Smooth muscle cell (in vitro differentiated cells): ENCODE measurements at regions not wholly inside any gene's neighbourhood (a gene's known extent, or its start where the extent isn't known, plus 50 kb on each side); places are given as distances from the start of the nearest gene placed in this dataset.

Experiments used
- DNase-seq: peaks from one replicate; lab custom pipeline; 2025; ENCODE audit not compliant: unreplicated experiment; lab: John Stamatoyannopoulos, UW
- H2AFZ ChIP-seq: fragments of 200-600 bp; sonication (generic); 2 replicates; pipeline ENCODE4 v1.6.0; 2016; ENCODE audit warnings: antibody characterized with exemption, low read depth, mild to moderate bottlenecking
- H3F3A ChIP-seq: fragments of 200-600 bp; sonication (generic); 2 replicates; pipeline ENCODE4 v1.6.0; 2017; ENCODE audit warnings: antibody characterized with exemption, low read depth
- H3K27ac ChIP-seq: fragments of 200-600 bp; sonication (generic); 2 replicates; pipeline ENCODE4 v1.5.1; 2016; ENCODE audit warnings: low read depth, mild to moderate bottlenecking
- H3K27me3 ChIP-seq: fragments of 200-600 bp; sonication (generic); 2 replicates; pipeline ENCODE4 v1.6.1; 2016; ENCODE audit warnings: low read depth, mild to moderate bottlenecking
- H3K36me3 ChIP-seq: fragments of 200-600 bp; sonication (generic); 2 replicates; pipeline ENCODE4 v1.5.1; 2016; ENCODE audit warnings: low read depth
- H3K4me1 ChIP-seq: fragments of 200-600 bp; sonication (generic); 2 replicates; pipeline ENCODE4 v1.5.1; 2016; ENCODE audit warnings: low read depth
- H3K4me2 ChIP-seq: fragments of 200-600 bp; sonication (generic); 2 replicates; pipeline ENCODE4 v1.6.0; 2016; ENCODE audit warnings: mild to moderate bottlenecking
- H3K4me3 ChIP-seq: fragments of 200-600 bp; sonication (generic); 2 replicates; pipeline ENCODE4 v1.5.1; 2016; ENCODE audit warnings: mild to moderate bottlenecking
- H3K79me2 ChIP-seq: fragments of 200-600 bp; sonication (generic); 2 replicates; pipeline ENCODE4 v1.6.0; 2016; ENCODE audit warnings: low read depth, mild to moderate bottlenecking
- H3K9ac ChIP-seq: fragments of 200-600 bp; sonication (generic); 2 replicates; pipeline ENCODE4 v1.6.0; 2016; ENCODE audit warnings: low read depth
- H3K9me3 ChIP-seq: fragments of 200-600 bp; sonication (generic); replicated peaks from 2 replicates; pipeline ENCODE4 v1.5.1; 2016; ENCODE audit warnings: low read depth
- H4K20me1 ChIP-seq: fragments of 200-600 bp; sonication (generic); 2 replicates; pipeline ENCODE4 v1.6.0; 2016; ENCODE audit warnings: low read depth
- CTCF ChIP-seq: fragments of 200-600 bp; sonication (generic); IDR thresholded peaks from 2 replicates; pipeline ENCODE4 v1.5.1; 2017; ENCODE audit warnings: borderline replicate concordance, mild to moderate bottlenecking, antibody characterized with exemption; ENCODE audit not compliant: insufficient read depth, poor library complexity, severe bottlenecking
- WGBS: methylation state at CpG from one replicate; pipeline ENCODE4 v1.1.7; 2016; ENCODE audit warnings: low lambda C conversion rate; 5-methylcytosine and 5-hydroxymethylcytosine counted together

- Histone ChIP-seq H3K79me2 (no peaks in the 10 kb centered on the region), H3K4me1 (no peaks in the 10 kb centered on the region), H2AFZ (no peak overlapping the region), H3K36me3 (no peaks in the 10 kb centered on the region), H4K20me1 (no peaks in the 10 kb centered on the region), H3K4me2 (no peak overlapping the region), H3K27ac (no peak overlapping the region), H3K9me3 (no peaks in the 10 kb centered on the region), H3K4me3 (no peak overlapping the region), H3K9ac (no peak overlapping the region), H3K27me3 (no peaks in the 10 kb centered on the region), H3F3A (no peaks in the 10 kb centered on the region)
- TF ChIP-seq CTCF = no peak
- DNase-seq = no peak
- 87% methylated on average over 1 of the region's 1 CpG for WGBS
These were observed 2126.8 kb downstream of the PCDH9 start for GRCh38 chr13:65103351-65103750.

- H3K27me3 ChIP-seq = no peaks in the 10 kb centered on the region
- H3K9me3 ChIP-seq = no peaks in the 10 kb centered on the region
- no peaks in the 10 kb centered on the region for H3K4me1 ChIP-seq
- H3F3A ChIP-seq = no peaks in the 10 kb centered on the region
- TF ChIP-seq CTCF = no peak
- H3K36me3 ChIP-seq = no peaks in the 10 kb centered on the region
- no peak overlapping the region for H3K27ac ChIP-seq
- no peak overlapping the region for H2AFZ ChIP-seq
- H4K20me1 ChIP-seq = no peaks in the 10 kb centered on the region
- H3K4me3 ChIP-seq = no peak overlapping the region
- no peak overlapping the region for H3K4me2 ChIP-seq
- WGBS = 91% methylated on average over 9 of the region's 9 CpGs
- no peak for DNase-seq
- no peak overlapping the region for H3K9ac ChIP-seq
- H3K79me2 ChIP-seq = no peaks in the 10 kb centered on the region
These were observed 2134.7 kb downstream of the PCDH9 start for GRCh38 chr13:65095161-65096082.

- Histone ChIP-seq H3K36me3 (no peaks in the 10 kb centered on the region), H4K20me1 (no peaks in the 10 kb centered on the region), H3K79me2 (no peaks in the 10 kb centered on the region), H3K9me3 (no peaks in the 10 kb centered on the region), H3K4me1 (no peaks in the 10 kb centered on the region), H3K27ac (no peak overlapping the region), H2AFZ (no peak overlapping the region), H3K27me3 (no peaks in the 10 kb centered on the region), H3F3A (no peaks in the 10 kb centered on the region), H3K9ac (no peak overlapping the region), H3K4me3 (no peak overlapping the region), H3K4me2 (no peak overlapping the region)
- no peak for TF ChIP-seq CTCF
- 75% methylated on average over 3 of the region's 3 CpGs for WGBS
- no peak for DNase-seq
These were observed 2136.8 kb downstream of the PCDH9 start for GRCh38 chr13:65093357-65093756.

- Histone ChIP-seq H3K4me2 (no peak overlapping the region), H3K4me1 (no peaks in the 10 kb centered on the region), H4K20me1 (no peaks in the 10 kb centered on the region), H3K9me3 (no peaks in the 10 kb centered on the region), H3K27ac (no peak overlapping the region), H3K9ac (no peak overlapping the region), H3F3A (no peaks in the 10 kb centered on the region), H3K27me3 (no peaks in the 10 kb centered on the region), H3K79me2 (no peaks in the 10 kb centered on the region), H3K4me3 (no peak overlapping the region), H3K36me3 (no peaks in the 10 kb centered on the region), H2AFZ (no peak overlapping the region)
- no peak for TF ChIP-seq CTCF
- DNase-seq = no peak
- WGBS = 94% methylated on average over 2 of the region's 2 CpGs
These were observed 2139.1 kb downstream of the PCDH9 start for GRCh38 chr13:65091031-65091430.
